ENCODE measurements at regions not wholly inside any gene's neighbourhood (a gene's known extent, or its start where the extent isn't known, plus 50 kb on each side); places are given as distances from the start of the nearest gene placed in this dataset.
A peak's percentile ranks its signal among the peaks of the same experiment; 100 is the strongest.

GRCh38 chrY:14328677-14329345 lies 195.5 kb upstream of the NLGN4Y start:
- Histone ChIP-seq H3K27ac (no peak overlapping the region), H3K4me3 (no peak overlapping the region), H3K27me3 (no peaks in the 10 kb centered on the region), H3K9me3 (replicated peaks in 1 of 3) (no peaks in the 10 kb centered on the region), H3K4me1 (replicated peaks in 1 of 2) (no peaks in the 10 kb centered on the region), H3K36me3 (replicated peaks in 1 of 2) (no peaks in the 10 kb centered on the region)
- intact Hi-C loops (cut with DNase I): no loop called here
- no peak for DNase-seq
- TF ChIP-seq, protein P1, sequence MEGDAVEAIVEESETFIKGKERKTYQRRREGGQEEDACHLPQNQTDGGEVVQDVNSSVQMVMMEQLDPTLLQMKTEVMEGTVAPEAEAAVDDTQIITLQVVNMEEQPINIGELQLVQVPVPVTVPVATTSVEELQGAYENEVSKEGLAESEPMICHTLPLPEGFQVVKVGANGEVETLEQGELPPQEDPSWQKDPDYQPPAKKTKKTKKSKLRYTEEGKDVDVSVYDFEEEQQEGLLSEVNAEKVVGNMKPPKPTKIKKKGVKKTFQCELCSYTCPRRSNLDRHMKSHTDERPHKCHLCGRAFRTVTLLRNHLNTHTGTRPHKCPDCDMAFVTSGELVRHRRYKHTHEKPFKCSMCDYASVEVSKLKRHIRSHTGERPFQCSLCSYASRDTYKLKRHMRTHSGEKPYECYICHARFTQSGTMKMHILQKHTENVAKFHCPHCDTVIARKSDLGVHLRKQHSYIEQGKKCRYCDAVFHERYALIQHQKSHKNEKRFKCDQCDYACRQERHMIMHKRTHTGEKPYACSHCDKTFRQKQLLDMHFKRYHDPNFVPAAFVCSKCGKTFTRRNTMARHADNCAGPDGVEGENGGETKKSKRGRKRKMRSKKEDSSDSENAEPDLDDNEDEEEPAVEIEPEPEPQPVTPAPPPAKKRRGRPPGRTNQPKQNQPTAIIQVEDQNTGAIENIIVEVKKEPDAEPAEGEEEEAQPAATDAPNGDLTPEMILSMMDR (IDR thresholded peaks at IDR 0.05): no peak
- no peak for TF ChIP-seq POLR2A (IDR thresholded peaks at IDR 0.05)

DNA sequence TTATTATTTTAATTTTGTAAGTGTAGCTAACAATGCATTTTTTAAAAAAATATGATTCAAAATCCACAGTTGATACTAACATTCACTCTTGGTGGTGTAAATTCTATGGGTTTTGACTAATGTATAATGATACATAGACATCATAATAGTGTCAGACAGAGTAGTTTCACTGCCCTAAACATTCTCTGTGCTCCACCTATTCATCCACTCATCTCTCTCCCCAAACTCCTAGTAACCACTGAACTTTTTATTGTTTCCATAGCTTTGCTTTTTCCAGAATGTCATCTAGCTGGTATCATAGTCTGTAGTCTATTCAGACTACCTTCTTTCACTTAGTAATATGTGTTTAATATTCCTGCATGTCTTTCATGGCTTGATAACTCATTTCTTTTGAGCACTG lies 194.0 kb upstream of the NLGN4Y start:
- intact Hi-C loops (cut with DNase I): no loop called here
- no peaks in the 10 kb centered on the region for H3K9me3 ChIP-seq (replicated peaks in 1 of 3)
- no peak overlapping the region for H3K27ac ChIP-seq
- H3K4me1 ChIP-seq (replicated peaks in 1 of 2): no peaks in the 10 kb centered on the region
- no peak overlapping the region for H3K4me3 ChIP-seq
- DNase-seq: no peak
- no peaks in the 10 kb centered on the region for H3K36me3 ChIP-seq (replicated peaks in 1 of 2)
- no peak for TF ChIP-seq POLR2A (IDR thresholded peaks at IDR 0.05)
- TF ChIP-seq, protein P1 (IDR thresholded peaks at IDR 0.05): no peak
- no peaks in the 10 kb centered on the region for H3K27me3 ChIP-seq

GRCh38 chrY:14339524-14339923 lies 184.8 kb upstream of the NLGN4Y start:
- TF ChIP-seq, protein P1 (IDR thresholded peaks at IDR 0.05): no peak
- no peak for TF ChIP-seq POLR2A (IDR thresholded peaks at IDR 0.05)
- no peak for DNase-seq
- Histone ChIP-seq H3K27me3 (no peaks in the 10 kb centered on the region), H3K36me3 (replicated peaks in 1 of 2) (no peaks in the 10 kb centered on the region), H3K4me3 (no peak overlapping the region), H3K9me3 (replicated peaks in 1 of 3) (no peaks in the 10 kb centered on the region), H3K27ac (no peak overlapping the region), H3K4me1 (replicated peaks in 1 of 2) (no peaks in the 10 kb centered on the region)
- 73 to 76% methylated on average over 4 of the region's 4 CpGs; no CpG with 5 or more reads in 2 of the 4 donors for WGBS, 4 donors
- intact Hi-C loops (cut with DNase I): no loop called here

- H3K36me3 ChIP-seq (replicated peaks in 1 of 2): no peaks in the 10 kb centered on the region
- DNase-seq: peak in 2 of 7 donors; percentile 3 to 46
- no peaks in the 10 kb centered on the region for H3K27me3 ChIP-seq
- H3K9me3 ChIP-seq (replicated peaks in 1 of 3): no peaks in the 10 kb centered on the region
- H3K4me1 ChIP-seq (replicated peaks in 1 of 2): no peaks in the 10 kb centered on the region
- H3K27ac ChIP-seq: no peak overlapping the region
- no peak for TF ChIP-seq POLR2A (IDR thresholded peaks at IDR 0.05)
- TF ChIP-seq, protein P1 (IDR thresholded peaks at IDR 0.05): no peak
- intact Hi-C loops (cut with DNase I): no loop called here
- WGBS, 4 donors: 51 to 58% methylated on average over 6 of the region's 6 CpGs; no CpG with 5 or more reads in 2 of the 4 donors
- no peak overlapping the region for H3K4me3 ChIP-seq
These were observed 183.7 kb upstream of the NLGN4Y start for GRCh38 chrY:14340459-14341143.

All from adrenal gland (tissue), 9 donors.